Kidney (tissue), 13 donors: ENCODE measurements at regions not wholly inside any gene's neighbourhood (a gene's known extent, or its start where the extent isn't known, plus 50 kb on each side); places are given as distances from the start of the nearest gene placed in this dataset.

Source experiments
- DNase-seq, 5 donors: peaks; one replicate each; pipeline ENCODE4 v3.0.0-alpha.2; 2013 to 2020
- FAIRE-seq: peaks from 2 replicates; lab custom pipeline; 2012; peaks lifted over from hg19 to GRCh38; lab: Jason Lieb, UNC
- H3K27ac ChIP-seq, 2 donors: one replicate each; pipeline ENCODE4 v1.7.0; 2013; ENCODE audit warnings: low read depth in 2 of 2, low read length in 2 of 2, inconsistent platforms in 1 of 2
- H3K27me3 ChIP-seq: one replicate; pipeline ENCODE4 v1.7.1; 2013; ENCODE audit warnings: low read length, inconsistent platforms; ENCODE audit not compliant: control insufficient read depth, insufficient read depth
- H3K36me3 ChIP-seq, 3 donors: one replicate each; pipeline versions ENCODE4 v1.7.0 to v1.7.1; 2013; ENCODE audit warnings: low read length in 3 of 3, control low read depth in 1 of 3, inconsistent platforms in 1 of 3; ENCODE audit not compliant: insufficient read depth in 3 of 3, control insufficient read depth in 2 of 3
- H3K4me1 ChIP-seq, 3 donors: one replicate each; pipeline versions ENCODE4 v1.7.0 to v1.7.1; 2013; ENCODE audit warnings: low read length in 3 of 3, inconsistent platforms in 1 of 3, low read depth in 1 of 3; ENCODE audit not compliant: control insufficient read depth in 2 of 3, insufficient read depth in 2 of 3
- H3K4me3 ChIP-seq, 3 donors: one replicate each; pipeline versions ENCODE4 v1.7.0 to v1.8.1; 2013; ENCODE audit warnings: low read length in 3 of 3, control low read depth in 1 of 3, inconsistent platforms in 1 of 3
- H3K9ac ChIP-seq, 3 donors: one replicate each; pipeline versions ENCODE4 v1.7.0 to v1.7.1; 2013; ENCODE audit warnings: low read length in 3 of 3, control low read depth in 1 of 3, inconsistent platforms in 1 of 3
- H3K9me3 ChIP-seq, 3 donors: one replicate each; pipeline versions ENCODE4 v1.7.0 to v1.7.1; 2013; ENCODE audit warnings: low read length in 3 of 3, control low read depth in 1 of 3, inconsistent platforms in 1 of 3; ENCODE audit not compliant: control insufficient read depth in 2 of 3, insufficient read depth in 1 of 3
- CTCF ChIP-seq: IDR thresholded peaks from 3 replicates; pipeline ENCODE4 v1.5.1; 2012; ENCODE audit warnings: mild to moderate bottlenecking, moderate library complexity, borderline replicate concordance; ENCODE audit not compliant: insufficient read depth; ENCODE audit errors: extremely low read depth
- intact Hi-C: fragments of 100-400 bp; cut with DNase I; formaldehyde crosslinking; loops from one replicate; pipeline ENCODE4 v1.11.1; 2022
- donor health status: control.
- donor health status: control.
- donor health status: control.
- donor health status: control.
- donor health status: control.
- donor health status: DM: yes; HTN: yes; CAD: no.
- donor health status: Normal renal cell carcinoma (clear cell type).

GRCh38 chr10:113292086-113292485 is 260.8 kb upstream of the HABP2 start:
- Histone ChIP-seq H3K27me3 (no peaks in the 10 kb centered on the region), H3K9ac (no peak overlapping the region), H3K27ac (no peak overlapping the region), H3K9me3 (no peaks in the 10 kb centered on the region), H3K4me1 (no peaks in the 10 kb centered on the region), H3K36me3 (no peaks in the 10 kb centered on the region), H3K4me3 (no peak overlapping the region)
- TF ChIP-seq CTCF: no peak
- FAIRE-seq: no peak
- no peak for DNase-seq
- intact Hi-C loops: no loop called here

- intact Hi-C loops: no loop called here
- H3K4me1 ChIP-seq: no peaks in the 10 kb centered on the region
- no peaks in the 10 kb centered on the region for H3K36me3 ChIP-seq
- no peak overlapping the region for H3K27ac ChIP-seq
- no peaks in the 10 kb centered on the region for H3K27me3 ChIP-seq
- no peak overlapping the region for H3K9ac ChIP-seq
- H3K4me3 ChIP-seq: no peak overlapping the region
- TF ChIP-seq CTCF: no peak
- no peaks in the 10 kb centered on the region for H3K9me3 ChIP-seq
- no peak for FAIRE-seq
- DNase-seq: no peak
These were observed 260.1 kb upstream of the HABP2 start for GRCh38 chr10:113292743-113293142.

GRCh38 chr10:113293167-113293566 is 259.7 kb upstream of the HABP2 start:
- intact Hi-C loops: no loop called here
- FAIRE-seq: no peak

More at GRCh38 chr10:113293167-113293566, 259.7 kb upstream of the HABP2 start:
- no peak for DNase-seq
- H3K27ac ChIP-seq: no peak overlapping the region
- H3K27me3 ChIP-seq: no peaks in the 10 kb centered on the region
- H3K4me1 ChIP-seq: no peaks in the 10 kb centered on the region
- TF ChIP-seq CTCF: no peak
- H3K4me3 ChIP-seq: no peak overlapping the region
- H3K9me3 ChIP-seq: no peaks in the 10 kb centered on the region
- no peaks in the 10 kb centered on the region for H3K36me3 ChIP-seq
- no peak overlapping the region for H3K9ac ChIP-seq
